ENCODE measurements at regions not wholly inside any gene's neighbourhood (a gene's known extent, or its start where the extent isn't known, plus 50 kb on each side); places are given as distances from the start of the nearest gene placed in this dataset.

DNA sequence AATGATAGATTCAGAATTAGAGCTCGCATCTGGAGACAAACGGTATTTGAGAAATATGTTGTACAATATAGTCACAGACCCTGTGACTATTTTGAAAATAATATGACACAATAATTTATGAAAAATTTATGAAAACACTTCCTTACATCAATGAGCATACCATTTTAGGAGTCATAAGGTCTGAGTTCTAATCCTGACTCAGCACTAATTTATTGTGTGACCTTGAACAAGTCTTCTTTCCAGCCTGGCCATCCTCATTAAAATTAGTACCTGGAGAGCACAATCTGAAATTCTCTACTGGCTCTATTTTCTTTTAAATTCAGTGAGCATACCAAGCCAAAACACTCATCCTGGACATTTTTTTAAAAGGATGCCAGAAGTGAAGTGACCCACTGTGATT, 622.3 kb downstream of the SMARCA1 start:
- TF ChIP-seq, protein P1, sequence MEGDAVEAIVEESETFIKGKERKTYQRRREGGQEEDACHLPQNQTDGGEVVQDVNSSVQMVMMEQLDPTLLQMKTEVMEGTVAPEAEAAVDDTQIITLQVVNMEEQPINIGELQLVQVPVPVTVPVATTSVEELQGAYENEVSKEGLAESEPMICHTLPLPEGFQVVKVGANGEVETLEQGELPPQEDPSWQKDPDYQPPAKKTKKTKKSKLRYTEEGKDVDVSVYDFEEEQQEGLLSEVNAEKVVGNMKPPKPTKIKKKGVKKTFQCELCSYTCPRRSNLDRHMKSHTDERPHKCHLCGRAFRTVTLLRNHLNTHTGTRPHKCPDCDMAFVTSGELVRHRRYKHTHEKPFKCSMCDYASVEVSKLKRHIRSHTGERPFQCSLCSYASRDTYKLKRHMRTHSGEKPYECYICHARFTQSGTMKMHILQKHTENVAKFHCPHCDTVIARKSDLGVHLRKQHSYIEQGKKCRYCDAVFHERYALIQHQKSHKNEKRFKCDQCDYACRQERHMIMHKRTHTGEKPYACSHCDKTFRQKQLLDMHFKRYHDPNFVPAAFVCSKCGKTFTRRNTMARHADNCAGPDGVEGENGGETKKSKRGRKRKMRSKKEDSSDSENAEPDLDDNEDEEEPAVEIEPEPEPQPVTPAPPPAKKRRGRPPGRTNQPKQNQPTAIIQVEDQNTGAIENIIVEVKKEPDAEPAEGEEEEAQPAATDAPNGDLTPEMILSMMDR (IDR thresholded peaks at IDR 0.05) = no peak
- TF ChIP-seq EP300 (IDR thresholded peaks at IDR 0.05) = no peak
- no peak for TF ChIP-seq POLR2A (IDR thresholded peaks at IDR 0.05)
